ENCODE measurements at regions not wholly inside any gene's neighbourhood (a gene's known extent, or its start where the extent isn't known, plus 50 kb on each side); places are given as distances from the start of the nearest gene placed in this dataset.

GRCh38 chr18:57241869-57242268 lies 95.0 kb downstream of the BOD1L2 start:
- DNase-seq (ENCODE audit: low spot score) = no peak
- TF ChIP-seq CTCF (IDR thresholded peaks at IDR 0.05) = no peak
- H3K4me3 ChIP-seq = no peak overlapping the region
- no peak overlapping the region for H3K27ac ChIP-seq

- H3K27ac ChIP-seq = no peak overlapping the region
- no peak for DNase-seq (ENCODE audit: low spot score)
- no peak overlapping the region for H3K4me3 ChIP-seq
- TF ChIP-seq CTCF (IDR thresholded peaks at IDR 0.05) = no peak
These were observed 95.4 kb downstream of the BOD1L2 start for GRCh38 chr18:57242285-57242684.

- TF ChIP-seq CTCF (IDR thresholded peaks at IDR 0.05) = no peak
- DNase-seq (ENCODE audit: low spot score) = no peak
- Histone ChIP-seq H3K4me3 (no peak overlapping the region), H3K27ac (no peak overlapping the region)
These were observed 96.8 kb downstream of the BOD1L2 start for GRCh38 chr18:57243624-57244179.

GRCh38 chr18:57249179-57249578 lies 102.3 kb downstream of the BOD1L2 start:
- no peak for DNase-seq (ENCODE audit: low spot score)
- no peak for TF ChIP-seq CTCF (IDR thresholded peaks at IDR 0.05)
- no peak overlapping the region for H3K4me3 ChIP-seq
- no peak overlapping the region for H3K27ac ChIP-seq

- TF ChIP-seq CTCF (IDR thresholded peaks at IDR 0.05) = no peak
- H3K27ac ChIP-seq = no peak overlapping the region
- H3K4me3 ChIP-seq = no peak overlapping the region
- peak; percentile 24 for DNase-seq (ENCODE audit: low spot score)
These were observed 102.5 kb upstream of the ST8SIA3 start for GRCh38 chr18:57249883-57250282.

GRCh38 chr18:57251747-57252146 lies 100.6 kb upstream of the ST8SIA3 start:
- no peak for TF ChIP-seq CTCF (IDR thresholded peaks at IDR 0.05)
- Histone ChIP-seq H3K27ac (no peak overlapping the region), H3K4me3 (no peak overlapping the region)
- DNase-seq (ENCODE audit: low spot score) = no peak

- H3K27ac ChIP-seq = no peak overlapping the region
- no peak for TF ChIP-seq CTCF (IDR thresholded peaks at IDR 0.05)
- DNase-seq (ENCODE audit: low spot score) = no peak
- H3K4me3 ChIP-seq = no peak overlapping the region
These were observed 98.5 kb upstream of the ST8SIA3 start for GRCh38 chr18:57253903-57254302.

Data from coronary artery (tissue), 2 donors.